ENCODE measurements at regions not wholly inside any gene's neighbourhood (a gene's known extent, or its start where the extent isn't known, plus 50 kb on each side); places are given as distances from the start of the nearest gene placed in this dataset.

DNA sequence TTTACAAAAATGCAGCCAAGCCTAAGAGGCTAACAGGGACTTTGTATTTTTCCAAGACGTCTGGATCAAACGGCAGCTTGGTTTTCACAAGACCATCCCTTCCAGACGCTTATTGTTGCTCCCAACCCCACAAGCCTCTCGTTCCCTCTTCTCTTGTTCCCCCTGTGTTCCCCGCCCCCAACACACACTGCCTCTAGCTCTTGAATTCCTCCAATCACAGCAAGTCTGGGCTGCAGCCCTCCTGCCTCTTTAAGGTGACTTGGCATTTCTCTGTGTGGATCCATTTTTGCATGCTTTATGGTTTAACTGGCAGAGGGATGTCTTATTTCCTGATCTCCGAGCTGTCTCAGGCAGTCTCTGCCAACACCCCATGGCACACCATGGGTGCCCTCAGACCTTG lies 182.2 kb downstream of the ABHD5 start:
- Histone ChIP-seq H4K20me1 (ENCODE audit: insufficient read depth, low read length, poor library complexity, severe bottlenecking) (no peaks in the 10 kb centered on the region), H3K36me3 (ENCODE audit: insufficient read depth, low read length) (no peaks in the 10 kb centered on the region), H3K79me2 (ENCODE audit: insufficient read depth, low read length) (no peaks in the 10 kb centered on the region), H3K9me2 (replicated peaks; ENCODE audit: low read depth, low read length) (no peaks in the 10 kb centered on the region), H3F3A (ENCODE audit: low read depth) (no peaks in the 10 kb centered on the region), H3K4me2 (ENCODE audit: low read depth, low read length, poor library complexity, severe bottlenecking) (no peak overlapping the region), H3K4me3 (ENCODE audit: low read length, poor library complexity, severe bottlenecking) (no peak overlapping the region), H3K4me1 (ENCODE audit: insufficient read depth, low read length, poor library complexity, severe bottlenecking) (no peaks in the 10 kb centered on the region), H2AFZ (ENCODE audit: low read length) (no peak overlapping the region), H3K9me3 (ENCODE audit: insufficient read depth, low read depth, low read length) (no peaks in the 10 kb centered on the region), H3K27me3 (ENCODE audit: insufficient read depth, low read length, poor library complexity, severe bottlenecking) (no peaks in the 10 kb centered on the region), H3K9ac (ENCODE audit: low read depth, low read length, poor library complexity, severe bottlenecking) (no peak overlapping the region)
- TF ChIP-seq EZH2phosphoT487 (IDR thresholded peaks at IDR 0.05; ENCODE audit: borderline replicate concordance): no peak
- TF ChIP-seq, protein P1, sequence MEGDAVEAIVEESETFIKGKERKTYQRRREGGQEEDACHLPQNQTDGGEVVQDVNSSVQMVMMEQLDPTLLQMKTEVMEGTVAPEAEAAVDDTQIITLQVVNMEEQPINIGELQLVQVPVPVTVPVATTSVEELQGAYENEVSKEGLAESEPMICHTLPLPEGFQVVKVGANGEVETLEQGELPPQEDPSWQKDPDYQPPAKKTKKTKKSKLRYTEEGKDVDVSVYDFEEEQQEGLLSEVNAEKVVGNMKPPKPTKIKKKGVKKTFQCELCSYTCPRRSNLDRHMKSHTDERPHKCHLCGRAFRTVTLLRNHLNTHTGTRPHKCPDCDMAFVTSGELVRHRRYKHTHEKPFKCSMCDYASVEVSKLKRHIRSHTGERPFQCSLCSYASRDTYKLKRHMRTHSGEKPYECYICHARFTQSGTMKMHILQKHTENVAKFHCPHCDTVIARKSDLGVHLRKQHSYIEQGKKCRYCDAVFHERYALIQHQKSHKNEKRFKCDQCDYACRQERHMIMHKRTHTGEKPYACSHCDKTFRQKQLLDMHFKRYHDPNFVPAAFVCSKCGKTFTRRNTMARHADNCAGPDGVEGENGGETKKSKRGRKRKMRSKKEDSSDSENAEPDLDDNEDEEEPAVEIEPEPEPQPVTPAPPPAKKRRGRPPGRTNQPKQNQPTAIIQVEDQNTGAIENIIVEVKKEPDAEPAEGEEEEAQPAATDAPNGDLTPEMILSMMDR (conservative IDR thresholded peaks at IDR 0.05; ENCODE audit: low read length): no peak

DNA sequence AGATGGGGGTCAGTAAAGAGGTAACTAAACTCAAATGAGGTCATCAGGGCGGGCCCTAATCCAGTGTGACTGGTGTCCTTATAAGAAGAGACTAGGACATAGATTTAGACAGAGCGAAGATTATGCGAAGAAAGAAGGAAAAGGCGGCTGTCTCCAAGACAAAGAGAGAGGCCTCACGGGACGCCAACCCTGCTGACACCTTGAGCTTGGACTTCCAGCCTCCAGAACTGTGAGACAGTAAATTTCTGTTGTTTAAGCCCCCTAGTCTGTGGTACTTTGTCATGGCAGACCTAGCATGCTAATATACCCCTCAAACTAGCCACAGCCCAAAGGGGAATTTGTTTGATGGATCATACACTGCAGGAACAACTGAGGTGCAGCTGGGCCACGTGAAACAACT lies 183.0 kb downstream of the ABHD5 start:
- TF ChIP-seq EZH2phosphoT487 (IDR thresholded peaks at IDR 0.05; ENCODE audit: borderline replicate concordance): no peak
- TF ChIP-seq, protein P1 (conservative IDR thresholded peaks at IDR 0.05; ENCODE audit: low read length): no peak
- no peak overlapping the region for H3K4me2 ChIP-seq (ENCODE audit: low read depth, low read length, poor library complexity, severe bottlenecking)
- H3K79me2 ChIP-seq (ENCODE audit: insufficient read depth, low read length): no peaks in the 10 kb centered on the region
- no peaks in the 10 kb centered on the region for H3K4me1 ChIP-seq (ENCODE audit: insufficient read depth, low read length, poor library complexity, severe bottlenecking)
- no peaks in the 10 kb centered on the region for H3K9me3 ChIP-seq (ENCODE audit: insufficient read depth, low read depth, low read length)
- no peak overlapping the region for H3K9ac ChIP-seq (ENCODE audit: low read depth, low read length, poor library complexity, severe bottlenecking)
- H3K4me3 ChIP-seq (ENCODE audit: low read length, poor library complexity, severe bottlenecking): no peak overlapping the region
- H3K27me3 ChIP-seq (ENCODE audit: insufficient read depth, low read length, poor library complexity, severe bottlenecking): no peaks in the 10 kb centered on the region
- H3F3A ChIP-seq (ENCODE audit: low read depth): no peaks in the 10 kb centered on the region
- H4K20me1 ChIP-seq (ENCODE audit: insufficient read depth, low read length, poor library complexity, severe bottlenecking): no peaks in the 10 kb centered on the region
- no peak overlapping the region for H2AFZ ChIP-seq (ENCODE audit: low read length)
- no peaks in the 10 kb centered on the region for H3K36me3 ChIP-seq (ENCODE audit: insufficient read depth, low read length)
- no peaks in the 10 kb centered on the region for H3K9me2 ChIP-seq (replicated peaks; ENCODE audit: low read depth, low read length)

DNA sequence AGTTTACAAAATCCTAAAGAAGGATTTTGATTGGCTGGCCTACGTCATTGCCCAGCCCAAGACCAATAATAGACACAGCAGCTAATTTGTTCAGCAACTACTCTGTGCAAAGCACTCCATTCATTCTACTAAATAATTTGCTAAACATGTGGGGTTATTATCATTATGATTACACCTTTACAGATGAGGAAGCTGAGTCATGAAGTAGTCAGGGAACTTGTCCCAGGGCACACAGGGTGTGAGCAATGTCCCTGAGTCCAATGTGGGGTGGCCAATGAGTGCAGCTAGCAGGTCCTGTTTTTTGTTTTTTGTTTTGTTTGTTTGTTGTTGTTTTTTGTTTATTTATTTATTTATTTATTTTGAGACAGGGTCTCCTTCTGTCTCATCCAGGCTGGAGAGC lies 183.6 kb downstream of the ABHD5 start:
- no peak overlapping the region for H3K4me3 ChIP-seq (ENCODE audit: low read length, poor library complexity, severe bottlenecking)
- TF ChIP-seq, protein P1 (conservative IDR thresholded peaks at IDR 0.05; ENCODE audit: low read length): no peak
- TF ChIP-seq EZH2phosphoT487 (IDR thresholded peaks at IDR 0.05; ENCODE audit: borderline replicate concordance): no peak
- no peaks in the 10 kb centered on the region for H3F3A ChIP-seq (ENCODE audit: low read depth)
- H3K4me1 ChIP-seq (ENCODE audit: insufficient read depth, low read length, poor library complexity, severe bottlenecking): no peaks in the 10 kb centered on the region
- no peaks in the 10 kb centered on the region for H3K36me3 ChIP-seq (ENCODE audit: insufficient read depth, low read length)
- H4K20me1 ChIP-seq (ENCODE audit: insufficient read depth, low read length, poor library complexity, severe bottlenecking): no peaks in the 10 kb centered on the region
- no peaks in the 10 kb centered on the region for H3K9me3 ChIP-seq (ENCODE audit: insufficient read depth, low read depth, low read length)
- H3K79me2 ChIP-seq (ENCODE audit: insufficient read depth, low read length): no peaks in the 10 kb centered on the region
- no peak overlapping the region for H2AFZ ChIP-seq (ENCODE audit: low read length)
- H3K9me2 ChIP-seq (replicated peaks; ENCODE audit: low read depth, low read length): no peaks in the 10 kb centered on the region
- no peak overlapping the region for H3K4me2 ChIP-seq (ENCODE audit: low read depth, low read length, poor library complexity, severe bottlenecking)
- no peak overlapping the region for H3K9ac ChIP-seq (ENCODE audit: low read depth, low read length, poor library complexity, severe bottlenecking)
- H3K27me3 ChIP-seq (ENCODE audit: insufficient read depth, low read length, poor library complexity, severe bottlenecking): no peaks in the 10 kb centered on the region

Data from Loucy (cell line).